A549 (cell line): ENCODE measurements at regions not wholly inside any gene's neighbourhood (a gene's known extent, or its start where the extent isn't known, plus 50 kb on each side); places are given as distances from the start of the nearest gene placed in this dataset.

Source experiments
- BHLHE40 ChIP-seq: IDR thresholded peaks from 2 replicates; pipeline ENCODE4 v1.6.1; 2012; ENCODE audit warnings: low read depth, low read length, inconsistent platforms
- CEBPB ChIP-seq, 2 experiments: fragments of >200 bp in 1 of 2; sonication (Bioruptor Twin) in 1 of 2; formaldehyde crosslinking in 1 of 2; IDR thresholded peaks; 2 replicates each; pipeline ENCODE4 v1.6.1; 2012 to 2016
- EP300 ChIP-seq, 2 experiments: fragments of >200 bp; sonication (Bioruptor Twin); formaldehyde crosslinking; IDR thresholded peaks; 2 replicates in 1 of 2; 3 replicates in 1 of 2; pipeline ENCODE4 v1.6.1; 2016 to 2017
- POLR2A ChIP-seq: IDR thresholded peaks from 2 replicates; pipeline ENCODE4 v1.6.1; 2012; ENCODE audit warnings: mild to moderate bottlenecking, low read length
- RAD21 ChIP-seq, 2 experiments: fragments of >200 bp in 1 of 2; sonication (Bioruptor Twin) in 1 of 2; formaldehyde crosslinking in 1 of 2; IDR thresholded peaks in 1 of 2; conservative IDR thresholded peaks in 1 of 2; 2 replicates in 1 of 2; 3 replicates in 1 of 2; pipeline ENCODE4 v1.6.1; 2012 to 2018; ENCODE audit warnings: inconsistent platforms in 1 of 2
- RFX5 ChIP-seq: fragments of 450-650 bp; IDR thresholded peaks from 2 replicates; pipeline ENCODE4 v1.7.1; 2014; ENCODE audit warnings: antibody characterized with exemption, mild to moderate bottlenecking, moderate library complexity
- SMC3 ChIP-seq: fragments of >200 bp; sonication (Bioruptor Twin); formaldehyde crosslinking; IDR thresholded peaks from 3 replicates; pipeline ENCODE4 v1.6.1; 2018; ENCODE audit warnings: inconsistent platforms
- TF ChIP-seq, protein P1 (sequence below): fragments of >200 bp; sonication (Bioruptor Twin); formaldehyde crosslinking; IDR thresholded peaks from 3 replicates; pipeline ENCODE4 v1.5.1; 2016
- TF ChIP-seq, protein P2 (sequence below): fragments of 150-350 bp; IDR thresholded peaks from 2 replicates; pipeline ENCODE4 v1.6.1; 2014; ENCODE audit warnings: low read depth, mild to moderate bottlenecking, low read length
- TF ChIP-seq, protein P3 (sequence below): IDR thresholded peaks from 2 replicates; pipeline ENCODE4 v1.6.1; 2012
- TF ChIP-seq, protein P4 (sequence below): fragments of 200-600 bp; sonication (generic); IDR thresholded peaks from 2 replicates; pipeline ENCODE4 v1.6.1; 2016; ENCODE audit warnings: antibody characterized with exemption, mild to moderate bottlenecking, moderate library complexity

DNA sequence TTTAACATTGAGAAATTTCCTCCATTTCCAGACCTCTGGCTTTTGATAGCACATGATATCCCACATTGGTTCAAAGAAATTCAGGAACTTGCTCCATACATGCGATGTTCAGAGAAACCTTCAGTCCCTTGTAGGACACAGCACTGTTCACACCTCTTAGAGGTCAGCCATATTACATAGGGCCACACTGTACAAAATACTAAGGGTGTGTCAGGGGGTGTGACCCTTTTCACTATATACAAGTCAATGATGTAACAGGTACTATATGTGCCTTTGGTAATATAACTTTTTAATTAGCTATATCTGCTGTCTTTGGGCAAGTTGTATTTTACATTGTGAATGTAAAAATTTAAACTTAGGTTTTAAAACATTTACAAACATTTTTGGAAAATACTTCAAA, 505.5 kb downstream of the ENC1 start:
- TF ChIP-seq POLR2A (no peak), BHLHE40 (no peak), RAD21 (conservative IDR thresholded peaks at IDR 0.05 in 1 of 2, IDR thresholded peaks at IDR 0.05 in 1 of 2) (no peak), SMC3 (no peak), CEBPB (IDR thresholded peaks at IDR 0.05) (no peak), RFX5 (no peak), EP300 (IDR thresholded peaks at IDR 0.05) (no peak)
- TF ChIP-seq, protein P1, sequence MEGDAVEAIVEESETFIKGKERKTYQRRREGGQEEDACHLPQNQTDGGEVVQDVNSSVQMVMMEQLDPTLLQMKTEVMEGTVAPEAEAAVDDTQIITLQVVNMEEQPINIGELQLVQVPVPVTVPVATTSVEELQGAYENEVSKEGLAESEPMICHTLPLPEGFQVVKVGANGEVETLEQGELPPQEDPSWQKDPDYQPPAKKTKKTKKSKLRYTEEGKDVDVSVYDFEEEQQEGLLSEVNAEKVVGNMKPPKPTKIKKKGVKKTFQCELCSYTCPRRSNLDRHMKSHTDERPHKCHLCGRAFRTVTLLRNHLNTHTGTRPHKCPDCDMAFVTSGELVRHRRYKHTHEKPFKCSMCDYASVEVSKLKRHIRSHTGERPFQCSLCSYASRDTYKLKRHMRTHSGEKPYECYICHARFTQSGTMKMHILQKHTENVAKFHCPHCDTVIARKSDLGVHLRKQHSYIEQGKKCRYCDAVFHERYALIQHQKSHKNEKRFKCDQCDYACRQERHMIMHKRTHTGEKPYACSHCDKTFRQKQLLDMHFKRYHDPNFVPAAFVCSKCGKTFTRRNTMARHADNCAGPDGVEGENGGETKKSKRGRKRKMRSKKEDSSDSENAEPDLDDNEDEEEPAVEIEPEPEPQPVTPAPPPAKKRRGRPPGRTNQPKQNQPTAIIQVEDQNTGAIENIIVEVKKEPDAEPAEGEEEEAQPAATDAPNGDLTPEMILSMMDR = no peak
- TF ChIP-seq, protein P2, sequence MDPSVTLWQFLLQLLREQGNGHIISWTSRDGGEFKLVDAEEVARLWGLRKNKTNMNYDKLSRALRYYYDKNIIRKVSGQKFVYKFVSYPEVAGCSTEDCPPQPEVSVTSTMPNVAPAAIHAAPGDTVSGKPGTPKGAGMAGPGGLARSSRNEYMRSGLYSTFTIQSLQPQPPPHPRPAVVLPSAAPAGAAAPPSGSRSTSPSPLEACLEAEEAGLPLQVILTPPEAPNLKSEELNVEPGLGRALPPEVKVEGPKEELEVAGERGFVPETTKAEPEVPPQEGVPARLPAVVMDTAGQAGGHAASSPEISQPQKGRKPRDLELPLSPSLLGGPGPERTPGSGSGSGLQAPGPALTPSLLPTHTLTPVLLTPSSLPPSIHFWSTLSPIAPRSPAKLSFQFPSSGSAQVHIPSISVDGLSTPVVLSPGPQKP = no peak
- TF ChIP-seq, protein P3, sequence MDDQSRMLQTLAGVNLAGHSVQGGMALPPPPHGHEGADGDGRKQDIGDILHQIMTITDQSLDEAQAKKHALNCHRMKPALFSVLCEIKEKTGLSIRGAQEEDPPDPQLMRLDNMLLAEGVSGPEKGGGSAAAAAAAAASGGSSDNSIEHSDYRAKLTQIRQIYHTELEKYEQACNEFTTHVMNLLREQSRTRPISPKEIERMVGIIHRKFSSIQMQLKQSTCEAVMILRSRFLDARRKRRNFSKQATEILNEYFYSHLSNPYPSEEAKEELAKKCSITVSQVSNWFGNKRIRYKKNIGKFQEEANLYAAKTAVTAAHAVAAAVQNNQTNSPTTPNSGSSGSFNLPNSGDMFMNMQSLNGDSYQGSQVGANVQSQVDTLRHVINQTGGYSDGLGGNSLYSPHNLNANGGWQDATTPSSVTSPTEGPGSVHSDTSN = no peak
- TF ChIP-seq, protein P4, sequence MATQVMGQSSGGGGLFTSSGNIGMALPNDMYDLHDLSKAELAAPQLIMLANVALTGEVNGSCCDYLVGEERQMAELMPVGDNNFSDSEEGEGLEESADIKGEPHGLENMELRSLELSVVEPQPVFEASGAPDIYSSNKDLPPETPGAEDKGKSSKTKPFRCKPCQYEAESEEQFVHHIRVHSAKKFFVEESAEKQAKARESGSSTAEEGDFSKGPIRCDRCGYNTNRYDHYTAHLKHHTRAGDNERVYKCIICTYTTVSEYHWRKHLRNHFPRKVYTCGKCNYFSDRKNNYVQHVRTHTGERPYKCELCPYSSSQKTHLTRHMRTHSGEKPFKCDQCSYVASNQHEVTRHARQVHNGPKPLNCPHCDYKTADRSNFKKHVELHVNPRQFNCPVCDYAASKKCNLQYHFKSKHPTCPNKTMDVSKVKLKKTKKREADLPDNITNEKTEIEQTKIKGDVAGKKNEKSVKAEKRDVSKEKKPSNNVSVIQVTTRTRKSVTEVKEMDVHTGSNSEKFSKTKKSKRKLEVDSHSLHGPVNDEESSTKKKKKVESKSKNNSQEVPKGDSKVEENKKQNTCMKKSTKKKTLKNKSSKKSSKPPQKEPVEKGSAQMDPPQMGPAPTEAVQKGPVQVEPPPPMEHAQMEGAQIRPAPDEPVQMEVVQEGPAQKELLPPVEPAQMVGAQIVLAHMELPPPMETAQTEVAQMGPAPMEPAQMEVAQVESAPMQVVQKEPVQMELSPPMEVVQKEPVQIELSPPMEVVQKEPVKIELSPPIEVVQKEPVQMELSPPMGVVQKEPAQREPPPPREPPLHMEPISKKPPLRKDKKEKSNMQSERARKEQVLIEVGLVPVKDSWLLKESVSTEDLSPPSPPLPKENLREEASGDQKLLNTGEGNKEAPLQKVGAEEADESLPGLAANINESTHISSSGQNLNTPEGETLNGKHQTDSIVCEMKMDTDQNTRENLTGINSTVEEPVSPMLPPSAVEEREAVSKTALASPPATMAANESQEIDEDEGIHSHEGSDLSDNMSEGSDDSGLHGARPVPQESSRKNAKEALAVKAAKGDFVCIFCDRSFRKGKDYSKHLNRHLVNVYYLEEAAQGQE = no peak
